ENCODE measurements at regions not wholly inside any gene's neighbourhood (a gene's known extent, or its start where the extent isn't known, plus 50 kb on each side); places are given as distances from the start of the nearest gene placed in this dataset.

DNA sequence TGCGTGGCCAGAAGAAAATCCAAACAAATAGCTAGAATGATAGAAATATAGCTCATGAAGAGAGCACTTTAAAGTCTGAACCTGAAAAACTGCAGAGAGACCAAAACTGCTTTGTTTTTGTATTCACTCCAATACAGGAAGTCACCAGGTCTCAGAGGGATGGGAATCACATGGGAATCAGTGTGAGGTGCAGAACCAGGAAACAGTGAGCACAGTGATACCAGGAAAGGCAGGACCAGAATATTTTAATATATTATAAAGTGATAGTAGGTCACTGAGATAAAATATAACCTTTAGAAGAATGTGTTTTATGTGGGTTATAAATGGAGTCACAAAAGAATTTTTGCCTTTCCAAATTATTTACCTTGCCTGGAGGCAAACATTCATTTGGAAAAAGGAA lies 277.3 kb downstream of the CASP12 start:
- TF ChIP-seq, protein P1, sequence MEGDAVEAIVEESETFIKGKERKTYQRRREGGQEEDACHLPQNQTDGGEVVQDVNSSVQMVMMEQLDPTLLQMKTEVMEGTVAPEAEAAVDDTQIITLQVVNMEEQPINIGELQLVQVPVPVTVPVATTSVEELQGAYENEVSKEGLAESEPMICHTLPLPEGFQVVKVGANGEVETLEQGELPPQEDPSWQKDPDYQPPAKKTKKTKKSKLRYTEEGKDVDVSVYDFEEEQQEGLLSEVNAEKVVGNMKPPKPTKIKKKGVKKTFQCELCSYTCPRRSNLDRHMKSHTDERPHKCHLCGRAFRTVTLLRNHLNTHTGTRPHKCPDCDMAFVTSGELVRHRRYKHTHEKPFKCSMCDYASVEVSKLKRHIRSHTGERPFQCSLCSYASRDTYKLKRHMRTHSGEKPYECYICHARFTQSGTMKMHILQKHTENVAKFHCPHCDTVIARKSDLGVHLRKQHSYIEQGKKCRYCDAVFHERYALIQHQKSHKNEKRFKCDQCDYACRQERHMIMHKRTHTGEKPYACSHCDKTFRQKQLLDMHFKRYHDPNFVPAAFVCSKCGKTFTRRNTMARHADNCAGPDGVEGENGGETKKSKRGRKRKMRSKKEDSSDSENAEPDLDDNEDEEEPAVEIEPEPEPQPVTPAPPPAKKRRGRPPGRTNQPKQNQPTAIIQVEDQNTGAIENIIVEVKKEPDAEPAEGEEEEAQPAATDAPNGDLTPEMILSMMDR (IDR thresholded peaks at IDR 0.05): no peak
- TF ChIP-seq POLR2A (IDR thresholded peaks at IDR 0.05): no peak

Measured in ovary (tissue), 3 donors.